Loucy (cell line): ENCODE measurements at regions not wholly inside any gene's neighbourhood (a gene's known extent, or its start where the extent isn't known, plus 50 kb on each side); places are given as distances from the start of the nearest gene placed in this dataset.

ENCODE experiments used
- H2AFZ ChIP-seq: fragments of 200-600 bp; sonication (generic); 2 replicates; pipeline ENCODE4 v1.6.0; 2016; ENCODE audit warnings: antibody characterized with exemption, mild to moderate bottlenecking, low read length, moderate library complexity
- H3F3A ChIP-seq: fragments of 200-600 bp; 2 replicates; pipeline ENCODE4 v1.6.0; 2016; ENCODE audit warnings: antibody characterized with exemption, low read depth, mild to moderate bottlenecking
- H3K27me3 ChIP-seq: fragments of 200-600 bp; sonication (generic); 2 replicates; pipeline ENCODE4 v1.6.1; 2014; ENCODE audit warnings: low read length, mild to moderate bottlenecking; ENCODE audit not compliant: insufficient read depth, poor library complexity, severe bottlenecking
- H3K36me3 ChIP-seq: fragments of 200-600 bp; sonication (generic); 2 replicates; pipeline ENCODE4 v1.6.1; 2016; ENCODE audit warnings: low read length; ENCODE audit not compliant: insufficient read depth
- H3K4me1 ChIP-seq: fragments of 200-600 bp; sonication (generic); 2 replicates; pipeline ENCODE4 v1.5.1; 2014; ENCODE audit warnings: low read length, mild to moderate bottlenecking; ENCODE audit not compliant: insufficient read depth, poor library complexity, severe bottlenecking
- H3K4me2 ChIP-seq: fragments of 200-600 bp; sonication (generic); 2 replicates; pipeline ENCODE4 v1.6.0; 2014; ENCODE audit warnings: antibody characterized with exemption, low read length, low read depth, mild to moderate bottlenecking; ENCODE audit not compliant: poor library complexity, severe bottlenecking
- H3K4me3 ChIP-seq: fragments of 200-600 bp; sonication (generic); 2 replicates; pipeline ENCODE4 v1.5.1; 2014; ENCODE audit warnings: low read length, mild to moderate bottlenecking, mixed read lengths; ENCODE audit not compliant: poor library complexity, severe bottlenecking
- H3K79me2 ChIP-seq: fragments of 200-600 bp; sonication (generic); 2 replicates; pipeline ENCODE4 v1.6.1; 2014; ENCODE audit warnings: low read length; ENCODE audit not compliant: insufficient read depth
- H3K9ac ChIP-seq: fragments of 200-600 bp; sonication (generic); 2 replicates; pipeline ENCODE4 v1.6.0; 2014; ENCODE audit warnings: mild to moderate bottlenecking, low read depth, low read length, moderate library complexity; ENCODE audit not compliant: poor library complexity, severe bottlenecking
- H3K9me2 ChIP-seq: fragments of 200-600 bp; sonication (generic); replicated peaks from 2 replicates; pipeline ENCODE4 v1.6.1; 2016; ENCODE audit warnings: low read depth, low read length, mixed read lengths
- H3K9me3 ChIP-seq: fragments of 200-600 bp; sonication (generic); 2 replicates; pipeline ENCODE4 v1.6.1; 2014; ENCODE audit warnings: mild to moderate bottlenecking, antibody characterized with exemption, low read length, low read depth; ENCODE audit not compliant: insufficient read depth
- H4K20me1 ChIP-seq: fragments of 200-600 bp; sonication (generic); 2 replicates; pipeline ENCODE4 v1.6.0; 2014; ENCODE audit warnings: antibody characterized with exemption, low read length, mild to moderate bottlenecking; ENCODE audit not compliant: insufficient read depth, poor library complexity, severe bottlenecking
- CTCF ChIP-seq: fragments of 200-600 bp; sonication (generic); conservative IDR thresholded peaks from 2 replicates; pipeline ENCODE4 v1.5.1; 2014; ENCODE audit warnings: mild to moderate bottlenecking, antibody characterized with exemption, low read length
- EZH2phosphoT487 ChIP-seq: fragments of 200-600 bp; IDR thresholded peaks from 2 replicates; pipeline ENCODE4 v1.6.1; 2018; ENCODE audit warnings: antibody characterized with exemption, mild to moderate bottlenecking, moderate library complexity, borderline replicate concordance

- Histone ChIP-seq H4K20me1 (no peaks in the 10 kb centered on the region), H3K36me3 (no peaks in the 10 kb centered on the region), H3K4me3 (no peak overlapping the region), H3K9me2 (no peaks in the 10 kb centered on the region), H2AFZ (no peak overlapping the region), H3K9ac (no peak overlapping the region), H3K79me2 (no peaks in the 10 kb centered on the region), H3K9me3 (no peaks in the 10 kb centered on the region), H3K4me2 (no peak overlapping the region), H3K4me1 (no peaks in the 10 kb centered on the region), H3F3A (no peaks in the 10 kb centered on the region), H3K27me3 (no peaks in the 10 kb centered on the region)
- no peak for TF ChIP-seq EZH2phosphoT487
- TF ChIP-seq CTCF = no peak
Observed at GRCh38 chr6:74609871-74610270, 596.0 kb downstream of the COL12A1 start.

- H2AFZ ChIP-seq = no peak overlapping the region
- H3K79me2 ChIP-seq = no peaks in the 10 kb centered on the region
- H3K9ac ChIP-seq = no peak overlapping the region
- no peaks in the 10 kb centered on the region for H3F3A ChIP-seq
- H3K36me3 ChIP-seq = no peaks in the 10 kb centered on the region
- TF ChIP-seq CTCF (no peak), EZH2phosphoT487 (no peak)
- H3K9me3 ChIP-seq = no peaks in the 10 kb centered on the region
- no peaks in the 10 kb centered on the region for H3K4me1 ChIP-seq
- no peaks in the 10 kb centered on the region for H4K20me1 ChIP-seq
- no peaks in the 10 kb centered on the region for H3K27me3 ChIP-seq
- no peaks in the 10 kb centered on the region for H3K9me2 ChIP-seq
- H3K4me2 ChIP-seq = no peak overlapping the region
- H3K4me3 ChIP-seq = no peak overlapping the region
Observed at GRCh38 chr6:74607934-74608333, 597.9 kb downstream of the COL12A1 start.

GRCh38 chr6:74607468-74607867 lies 598.4 kb downstream of the COL12A1 start:
- H3K79me2 ChIP-seq = no peaks in the 10 kb centered on the region
- no peaks in the 10 kb centered on the region for H3K27me3 ChIP-seq
- H3K36me3 ChIP-seq = no peaks in the 10 kb centered on the region
- H3K4me1 ChIP-seq = no peaks in the 10 kb centered on the region
- H3K9me3 ChIP-seq = no peaks in the 10 kb centered on the region
- H3F3A ChIP-seq = no peaks in the 10 kb centered on the region
- no peak overlapping the region for H3K4me2 ChIP-seq
- H3K9me2 ChIP-seq = no peaks in the 10 kb centered on the region
- H3K9ac ChIP-seq = no peak overlapping the region
- no peak for TF ChIP-seq CTCF
- TF ChIP-seq EZH2phosphoT487 = no peak
- no peaks in the 10 kb centered on the region for H4K20me1 ChIP-seq
- H2AFZ ChIP-seq = no peak overlapping the region
- H3K4me3 ChIP-seq = no peak overlapping the region
